OCI-LY1 (cell line): ENCODE measurements at regions not wholly inside any gene's neighbourhood (a gene's known extent, or its start where the extent isn't known, plus 50 kb on each side); places are given as distances from the start of the nearest gene placed in this dataset.

Experiments
- H2AFZ ChIP-seq: fragments of 200-600 bp; sonication (generic), shearing (Covaris generic); 2 replicates; pipeline ENCODE4 v1.6.0; 2014; ENCODE audit warnings: antibody characterized with exemption, mild to moderate bottlenecking, low read length
- H3F3A ChIP-seq: fragments of 200-600 bp; sonication (generic), shearing (Covaris generic); 2 replicates; pipeline ENCODE4 v1.6.0; 2014; ENCODE audit warnings: mild to moderate bottlenecking, antibody characterized with exemption, low read length, moderate library complexity; ENCODE audit not compliant: insufficient read depth
- H3K27ac ChIP-seq: fragments of 200-600 bp; sonication (generic); 2 replicates; pipeline ENCODE4 v1.5.1; 2014; ENCODE audit warnings: low read length, mixed run types, mild to moderate bottlenecking, low read depth; ENCODE audit not compliant: poor library complexity, severe bottlenecking
- H3K27me3 ChIP-seq: fragments of 200-600 bp; sonication (generic); 2 replicates; pipeline ENCODE4 v1.6.0; 2014; ENCODE audit warnings: antibody characterized with exemption, mild to moderate bottlenecking, low read length, moderate library complexity; ENCODE audit not compliant: insufficient read depth
- H3K36me3 ChIP-seq: fragments of 200-600 bp; sonication (generic); 2 replicates; pipeline ENCODE4 v1.6.1; 2014; ENCODE audit warnings: mild to moderate bottlenecking, antibody characterized with exemption, low read length, moderate library complexity, mixed read lengths; ENCODE audit not compliant: insufficient read depth
- H3K4me1 ChIP-seq: fragments of 200-600 bp; sonication (generic); 2 replicates; pipeline ENCODE4 v1.5.1; 2014; ENCODE audit warnings: mild to moderate bottlenecking, low read length, moderate library complexity; ENCODE audit not compliant: insufficient read depth, severe bottlenecking
- H3K4me2 ChIP-seq: fragments of 200-600 bp; sonication (generic), shearing (Covaris generic); 2 replicates; pipeline ENCODE4 v1.6.1; 2014; ENCODE audit warnings: low read length
- H3K4me3 ChIP-seq: fragments of 200-600 bp; sonication (generic); 2 replicates; pipeline ENCODE4 v1.5.1; 2014; ENCODE audit warnings: low read length, low read depth, mild to moderate bottlenecking, mixed read lengths; ENCODE audit not compliant: poor library complexity, severe bottlenecking
- H3K79me2 ChIP-seq: fragments of 200-600 bp; shearing (Covaris generic); 2 replicates; pipeline ENCODE4 v1.6.1; 2016; ENCODE audit warnings: mixed run types, low read length, mixed read lengths; ENCODE audit not compliant: insufficient read depth
- H3K9ac ChIP-seq: fragments of 200-600 bp; sonication (generic), shearing (Covaris generic); 2 replicates; pipeline ENCODE4 v1.6.1; 2014; ENCODE audit warnings: mild to moderate bottlenecking, low read length, mixed read lengths
- H3K9me2 ChIP-seq: fragments of 200-600 bp; sonication (generic), shearing (Covaris generic); 2 replicates; pipeline ENCODE4 v1.6.1; 2014; ENCODE audit warnings: low read depth, mild to moderate bottlenecking, low read length, mixed read lengths
- H3K9me3 ChIP-seq: fragments of 200-600 bp; shearing (Covaris generic); 2 replicates; pipeline ENCODE4 v1.6.1; 2014; ENCODE audit warnings: low read length, mixed read lengths
- H4K20me1 ChIP-seq: fragments of 200-600 bp; sonication (generic), shearing (Covaris generic); 2 replicates; pipeline ENCODE4 v1.6.0; 2016; ENCODE audit warnings: mild to moderate bottlenecking, low read length; ENCODE audit not compliant: insufficient read depth
- EZH2 ChIP-seq: fragments of 200-600 bp; sonication (generic), shearing (Covaris generic); IDR thresholded peaks from 2 replicates; pipeline ENCODE4 v1.8.0; 2017; ENCODE audit warnings: borderline replicate concordance, mixed run types, mild to moderate bottlenecking, antibody characterized with exemption, low read length, moderate library complexity, mixed read lengths
- TF ChIP-seq, protein P1 (sequence below): fragments of 200-600 bp; sonication (generic), shearing (Covaris generic); IDR thresholded peaks from 2 replicates; pipeline ENCODE4 v1.5.1; 2017; ENCODE audit warnings: mild to moderate bottlenecking, antibody characterized with exemption, low read length, moderate library complexity, mixed read lengths

DNA sequence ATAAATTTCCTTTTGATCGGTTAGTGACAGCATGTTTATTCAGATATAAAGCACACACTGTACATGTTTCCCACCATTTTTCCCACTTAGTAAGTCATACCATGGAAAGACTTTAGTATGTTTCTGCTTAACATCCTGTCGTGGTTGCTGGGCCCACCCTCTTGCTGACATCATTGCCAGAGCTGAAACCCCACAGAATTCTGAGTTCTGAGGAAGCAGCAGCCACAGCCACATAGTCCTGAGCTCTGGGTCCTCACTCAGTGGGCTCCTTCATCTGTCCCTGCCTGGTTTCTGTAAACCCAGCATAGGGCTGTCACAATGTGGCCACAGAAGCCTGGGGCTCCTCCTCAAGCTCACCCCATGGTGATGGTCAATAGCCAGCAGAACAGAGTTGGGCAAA is 441.5 kb downstream of the ENC1 start:
- H3K4me2 ChIP-seq: no peak overlapping the region
- no peak overlapping the region for H2AFZ ChIP-seq
- no peak for TF ChIP-seq EZH2
- TF ChIP-seq, protein P1, sequence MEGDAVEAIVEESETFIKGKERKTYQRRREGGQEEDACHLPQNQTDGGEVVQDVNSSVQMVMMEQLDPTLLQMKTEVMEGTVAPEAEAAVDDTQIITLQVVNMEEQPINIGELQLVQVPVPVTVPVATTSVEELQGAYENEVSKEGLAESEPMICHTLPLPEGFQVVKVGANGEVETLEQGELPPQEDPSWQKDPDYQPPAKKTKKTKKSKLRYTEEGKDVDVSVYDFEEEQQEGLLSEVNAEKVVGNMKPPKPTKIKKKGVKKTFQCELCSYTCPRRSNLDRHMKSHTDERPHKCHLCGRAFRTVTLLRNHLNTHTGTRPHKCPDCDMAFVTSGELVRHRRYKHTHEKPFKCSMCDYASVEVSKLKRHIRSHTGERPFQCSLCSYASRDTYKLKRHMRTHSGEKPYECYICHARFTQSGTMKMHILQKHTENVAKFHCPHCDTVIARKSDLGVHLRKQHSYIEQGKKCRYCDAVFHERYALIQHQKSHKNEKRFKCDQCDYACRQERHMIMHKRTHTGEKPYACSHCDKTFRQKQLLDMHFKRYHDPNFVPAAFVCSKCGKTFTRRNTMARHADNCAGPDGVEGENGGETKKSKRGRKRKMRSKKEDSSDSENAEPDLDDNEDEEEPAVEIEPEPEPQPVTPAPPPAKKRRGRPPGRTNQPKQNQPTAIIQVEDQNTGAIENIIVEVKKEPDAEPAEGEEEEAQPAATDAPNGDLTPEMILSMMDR: no peak
- H3K9me3 ChIP-seq: no peaks in the 10 kb centered on the region
- H3K9me2 ChIP-seq: no peaks in the 10 kb centered on the region
- no peaks in the 10 kb centered on the region for H4K20me1 ChIP-seq
- H3K4me3 ChIP-seq: no peak overlapping the region
- no peaks in the 10 kb centered on the region for H3F3A ChIP-seq
- no peaks in the 10 kb centered on the region for H3K36me3 ChIP-seq
- H3K4me1 ChIP-seq: no peaks in the 10 kb centered on the region
- no peak overlapping the region for H3K9ac ChIP-seq
- no peaks in the 10 kb centered on the region for H3K27me3 ChIP-seq
- no peaks in the 10 kb centered on the region for H3K79me2 ChIP-seq
- H3K27ac ChIP-seq: no peak overlapping the region

DNA sequence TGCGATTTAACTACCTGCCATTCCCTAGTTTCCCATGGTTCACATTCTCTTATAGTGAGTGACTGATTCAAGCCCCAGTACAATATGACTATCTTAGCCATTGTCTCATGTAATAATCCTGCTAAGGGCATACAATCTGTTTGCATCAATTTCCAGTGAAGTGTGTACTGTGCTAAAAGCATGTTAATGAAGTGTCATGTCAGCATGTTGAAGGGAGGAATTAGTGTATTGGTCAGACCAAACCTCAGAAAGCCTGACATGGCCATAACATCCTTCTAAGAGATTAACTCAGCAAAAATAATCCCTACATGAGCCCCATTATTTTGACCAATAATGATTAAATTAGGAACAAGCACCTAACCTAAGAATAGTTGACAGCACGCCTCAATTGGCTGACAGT is 442.4 kb downstream of the ENC1 start:
- H3K9ac ChIP-seq: no peak overlapping the region
- no peaks in the 10 kb centered on the region for H3K4me1 ChIP-seq
- no peak for TF ChIP-seq EZH2
- TF ChIP-seq, protein P1: no peak
- no peak overlapping the region for H2AFZ ChIP-seq
- H3K4me3 ChIP-seq: no peak overlapping the region
- no peak overlapping the region for H3K4me2 ChIP-seq
- no peaks in the 10 kb centered on the region for H3K27me3 ChIP-seq
- no peaks in the 10 kb centered on the region for H3F3A ChIP-seq
- no peaks in the 10 kb centered on the region for H3K36me3 ChIP-seq
- no peak overlapping the region for H3K27ac ChIP-seq
- H3K9me3 ChIP-seq: no peaks in the 10 kb centered on the region
- H3K79me2 ChIP-seq: no peaks in the 10 kb centered on the region
- H3K9me2 ChIP-seq: no peaks in the 10 kb centered on the region
- H4K20me1 ChIP-seq: no peaks in the 10 kb centered on the region

DNA sequence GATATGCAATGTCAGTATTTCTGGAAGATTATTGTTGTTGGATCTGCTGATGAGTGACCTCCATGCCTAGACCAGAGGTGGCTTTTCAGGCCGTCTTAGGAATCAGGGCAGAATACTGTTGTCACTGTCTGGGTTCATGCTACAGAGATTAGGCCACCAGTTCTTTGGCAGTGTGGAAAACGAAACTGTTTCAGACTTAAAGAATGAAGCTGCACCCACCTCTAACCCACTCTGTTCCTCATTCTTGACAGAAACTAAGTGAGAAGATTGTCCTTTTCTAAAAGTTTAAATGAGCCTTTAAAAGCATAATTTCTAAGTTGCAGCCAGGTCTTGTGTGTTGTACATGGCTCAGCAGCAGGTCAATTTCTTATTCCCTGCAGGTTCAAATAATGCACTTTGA is 444.3 kb downstream of the ENC1 start:
- TF ChIP-seq, protein P1: no peak
- TF ChIP-seq EZH2: no peak
- H3K27ac ChIP-seq: no peak overlapping the region

More for the DNA sequence above, 444.3 kb downstream of the ENC1 start:
- H3F3A ChIP-seq: no peaks in the 10 kb centered on the region
- no peak overlapping the region for H3K4me2 ChIP-seq
- no peaks in the 10 kb centered on the region for H3K9me2 ChIP-seq
- H4K20me1 ChIP-seq: no peaks in the 10 kb centered on the region
- H2AFZ ChIP-seq: no peak overlapping the region
- H3K27me3 ChIP-seq: no peaks in the 10 kb centered on the region
- no peaks in the 10 kb centered on the region for H3K4me1 ChIP-seq
- H3K9me3 ChIP-seq: no peaks in the 10 kb centered on the region
- H3K4me3 ChIP-seq: no peak overlapping the region
- H3K79me2 ChIP-seq: no peaks in the 10 kb centered on the region
- H3K36me3 ChIP-seq: no peaks in the 10 kb centered on the region
- H3K9ac ChIP-seq: no peak overlapping the region
